ENCODE measurements at regions not wholly inside any gene's neighbourhood (a gene's known extent, or its start where the extent isn't known, plus 50 kb on each side); places are given as distances from the start of the nearest gene placed in this dataset.

DNA sequence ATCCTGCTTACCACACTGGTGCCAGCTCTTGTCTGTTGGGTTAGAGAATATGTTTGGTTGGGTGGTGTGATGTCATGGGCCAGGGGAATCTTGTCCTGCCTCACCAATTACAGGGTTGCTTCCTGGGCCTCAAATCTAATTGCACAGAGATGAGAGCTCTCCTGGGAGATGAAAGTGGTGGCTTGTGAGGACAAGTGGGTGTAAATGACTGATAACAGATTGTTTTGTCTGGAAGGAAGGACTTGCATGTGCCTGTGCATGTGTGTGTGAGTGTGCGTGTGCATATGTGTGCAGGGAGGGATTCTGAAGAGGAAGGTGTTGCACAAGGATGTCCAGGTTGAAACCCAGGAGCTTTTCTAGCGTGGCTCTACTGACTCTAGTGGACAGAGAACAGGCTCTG lies 271.9 kb downstream of the LOXHD1 start:
- DNase-seq (ENCODE audit: low spot score): no peak

DNA sequence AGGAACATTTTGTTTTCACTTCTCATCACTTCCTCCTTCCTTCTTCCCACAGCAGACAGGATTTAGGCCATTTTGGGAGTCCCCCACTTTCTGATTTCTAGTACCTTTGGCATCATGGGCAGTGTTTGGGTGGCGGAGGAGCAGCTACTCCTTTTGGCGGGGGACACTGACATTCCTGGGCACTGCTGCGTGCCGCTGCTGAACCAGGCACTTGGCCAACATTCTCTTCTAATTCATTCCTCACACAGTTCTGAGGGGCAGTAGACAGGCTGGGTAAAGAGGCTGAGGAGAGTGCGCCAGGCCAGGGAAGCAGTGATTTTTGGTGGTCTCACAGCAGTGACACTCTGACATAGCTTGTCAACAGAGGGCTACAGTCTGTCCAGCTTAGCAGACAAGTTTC lies 270.2 kb downstream of the LOXHD1 start:
- DNase-seq (ENCODE audit: low spot score): no peak

DNA sequence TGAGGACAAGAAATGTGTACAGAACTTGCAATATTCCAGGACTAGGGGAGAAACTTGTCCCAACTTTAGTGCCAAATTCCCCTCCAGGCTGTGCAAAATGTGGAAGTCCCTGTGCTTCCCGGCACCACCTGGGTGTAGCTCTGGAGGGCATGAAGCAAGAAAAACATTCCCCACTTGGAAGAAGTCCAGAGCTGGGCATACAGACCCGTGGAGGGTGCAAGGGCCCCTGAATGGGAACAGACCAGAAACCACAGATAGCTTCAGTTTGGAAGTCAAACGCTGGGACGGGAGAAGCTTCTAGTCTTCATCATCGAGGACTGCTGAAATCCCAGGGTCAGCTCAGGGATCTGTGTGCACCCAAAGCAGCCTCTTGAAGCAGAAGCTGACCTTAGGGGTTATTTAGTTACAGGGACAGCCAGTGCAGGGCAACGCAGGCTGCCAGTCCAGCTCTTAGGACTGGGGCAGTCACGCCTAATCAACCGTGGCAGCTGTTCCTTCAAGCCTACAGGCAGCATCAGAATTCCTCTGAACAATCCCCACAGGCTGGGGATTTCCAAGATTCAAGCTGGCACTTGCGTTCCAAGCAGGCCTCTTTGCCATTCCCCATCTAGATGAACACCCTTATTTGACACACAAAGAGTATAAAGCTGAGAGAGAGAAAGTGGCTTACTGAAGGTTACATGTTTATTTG lies 269.4 kb downstream of the LOXHD1 start:
- no peak for DNase-seq (ENCODE audit: low spot score)

DNA sequence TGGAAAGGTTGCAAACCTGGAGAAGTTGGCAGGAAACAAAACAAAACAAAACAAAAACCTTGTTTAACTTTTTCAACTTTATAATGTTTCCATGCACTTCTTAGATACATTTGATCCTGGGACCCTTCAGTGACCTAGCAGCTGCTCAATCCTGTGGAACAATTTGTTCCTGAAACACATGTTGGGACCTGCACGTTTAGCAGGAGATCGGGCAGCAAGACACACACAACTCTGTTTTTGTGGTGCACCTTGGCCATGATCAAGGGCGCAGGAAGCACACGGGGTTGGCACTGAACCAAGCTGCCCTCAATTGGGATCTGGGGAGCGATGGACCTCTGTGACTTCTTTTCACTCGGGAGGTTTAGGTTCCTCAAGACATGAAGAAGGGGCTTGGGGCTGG lies 268.7 kb downstream of the LOXHD1 start:
- no peak for DNase-seq (ENCODE audit: low spot score)

DNA sequence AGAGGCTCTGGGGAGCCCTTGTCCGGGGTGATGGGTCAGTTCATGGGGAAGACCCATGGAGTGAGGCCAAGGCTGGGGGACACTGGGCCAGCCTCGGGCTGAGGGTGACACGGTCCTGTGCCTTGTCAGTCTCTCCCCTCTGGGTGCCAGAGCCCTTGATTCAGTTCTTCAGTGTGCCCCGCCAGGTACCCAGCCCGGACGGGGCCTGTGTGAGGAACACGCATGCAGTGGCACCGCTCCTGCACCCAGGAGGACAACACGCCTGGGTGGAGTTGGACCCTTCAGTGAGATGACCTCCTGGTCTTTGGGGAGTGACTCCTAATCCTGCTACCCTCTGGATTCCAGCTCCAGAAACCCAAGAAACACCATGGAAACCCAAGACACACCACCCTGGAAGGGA lies 264.4 kb downstream of the LOXHD1 start:
- DNase-seq (ENCODE audit: low spot score): no peak

DNA sequence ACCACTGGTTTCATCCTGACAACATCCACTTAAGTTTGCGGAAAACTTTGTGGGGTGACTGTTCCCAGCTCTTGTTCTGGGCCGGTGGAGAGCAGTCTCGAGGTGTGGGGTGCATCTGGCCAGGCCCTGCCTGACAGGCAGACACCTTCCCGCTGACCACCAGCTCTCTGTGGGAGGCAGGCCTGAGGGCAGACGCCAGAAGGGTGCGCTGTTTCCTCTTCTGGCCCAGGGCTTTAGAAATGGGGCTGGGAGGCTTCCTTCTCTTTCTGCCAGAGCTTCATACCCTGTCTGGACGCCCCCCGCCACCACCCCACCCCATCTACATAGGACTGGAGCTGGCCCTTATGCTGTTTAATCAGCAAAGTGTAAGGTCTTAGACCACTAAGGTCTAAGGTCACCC lies 263.8 kb downstream of the LOXHD1 start:
- no peak for DNase-seq (ENCODE audit: low spot score)

DNA sequence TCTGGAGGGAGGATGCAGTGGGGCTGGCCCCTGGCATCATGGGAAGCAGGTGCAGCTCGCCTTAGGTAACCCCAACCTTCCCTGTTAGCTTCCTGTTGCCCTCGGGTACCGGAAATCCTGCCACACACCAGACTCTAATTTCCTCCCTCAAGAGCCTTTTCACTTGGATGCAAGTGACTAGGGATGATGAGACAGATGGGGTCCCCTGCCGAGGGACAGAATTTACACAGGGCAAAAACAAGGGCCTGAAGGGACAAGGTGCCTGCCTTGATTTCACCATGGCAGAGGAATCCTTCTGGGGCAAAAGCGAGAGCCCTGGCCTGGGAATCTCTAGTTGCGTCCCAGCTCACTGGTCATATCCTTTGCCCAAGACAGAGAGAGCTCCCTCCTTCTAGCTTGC lies 263.1 kb downstream of the LOXHD1 start:
- no peak for DNase-seq (ENCODE audit: low spot score)

DNA sequence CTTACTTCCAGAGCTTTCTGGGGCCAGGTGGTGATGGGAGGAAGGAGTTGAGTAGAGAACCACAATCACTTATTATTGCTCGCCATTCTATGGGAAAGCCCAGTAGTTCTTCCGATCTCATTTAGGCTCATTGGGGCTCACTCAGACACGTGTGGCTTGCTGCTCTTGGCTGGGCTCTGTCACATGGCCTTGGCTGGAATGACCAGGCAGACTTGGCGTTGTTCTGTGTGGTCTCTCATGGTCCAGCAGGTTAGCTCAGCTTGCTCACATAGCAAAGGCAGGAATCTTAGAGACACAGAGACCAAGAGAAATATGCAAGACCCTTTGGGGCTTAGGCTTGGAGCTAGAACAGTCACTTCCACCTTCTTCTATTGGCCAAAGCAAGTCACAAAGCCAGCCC lies 261.2 kb downstream of the LOXHD1 start:
- DNase-seq (ENCODE audit: low spot score): no peak

DNA sequence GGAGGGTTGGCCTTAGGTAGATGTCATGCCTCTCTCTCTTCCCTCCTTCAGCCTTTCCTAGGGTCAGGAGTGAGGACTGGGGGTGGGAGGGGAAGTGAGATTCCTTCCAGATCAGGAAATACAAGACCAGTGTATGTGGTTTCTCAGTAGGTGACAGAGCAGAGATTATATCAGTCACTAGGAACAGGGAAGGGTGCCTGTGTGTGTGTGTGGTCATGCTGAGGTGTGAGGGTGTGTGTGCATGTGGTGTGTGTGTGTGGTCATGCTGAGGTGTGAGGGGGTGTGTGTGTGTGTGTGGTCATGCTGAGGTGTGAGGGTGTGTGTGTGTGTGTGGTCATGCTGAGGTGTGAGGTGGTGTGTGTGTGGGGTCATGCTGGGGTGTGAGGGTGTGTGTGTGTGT lies 259.8 kb downstream of the LOXHD1 start:
- no peak for DNase-seq (ENCODE audit: low spot score)

DNA sequence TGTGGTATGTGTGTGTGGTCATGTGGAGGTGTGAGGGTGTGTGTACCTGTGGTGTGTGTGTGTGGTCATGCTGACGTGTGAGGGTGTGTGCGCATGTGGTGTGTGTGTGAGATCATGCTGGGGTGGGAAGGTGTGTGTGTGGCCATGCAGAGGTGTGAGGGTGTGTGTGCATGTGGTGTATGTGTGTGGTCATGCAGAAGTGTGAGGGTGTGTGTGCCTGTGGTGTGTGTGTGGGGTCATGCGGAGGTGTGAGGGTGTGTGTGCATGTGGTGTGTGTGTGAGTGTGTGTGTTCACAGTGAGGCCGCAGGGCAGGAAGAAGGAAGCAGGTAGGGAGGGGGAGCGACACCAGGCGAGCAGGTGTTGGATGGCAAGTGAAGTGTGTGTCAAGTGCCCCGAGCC lies 259.0 kb downstream of the LOXHD1 start:
- DNase-seq (ENCODE audit: low spot score): no peak

DNA sequence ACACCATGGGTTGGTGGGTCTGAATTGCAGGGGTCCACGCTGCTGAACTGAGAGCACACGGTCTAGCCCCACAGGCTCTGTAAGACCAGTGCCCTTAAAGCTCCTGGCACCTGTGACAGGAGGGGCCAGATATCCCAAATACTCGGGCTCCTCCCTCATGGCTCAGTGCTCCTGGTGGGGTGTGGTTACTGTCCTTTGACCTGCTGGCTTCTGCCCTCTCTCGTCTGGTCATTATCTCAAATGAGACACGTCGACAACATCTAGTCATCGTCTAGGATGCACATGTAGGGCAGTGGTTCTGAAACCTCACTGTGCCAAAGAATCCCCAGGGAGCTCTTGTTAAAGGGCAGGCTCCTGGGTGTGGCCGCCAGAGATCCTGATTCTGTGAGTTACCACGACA lies 258.4 kb downstream of the LOXHD1 start:
- DNase-seq (ENCODE audit: low spot score): no peak

DNA sequence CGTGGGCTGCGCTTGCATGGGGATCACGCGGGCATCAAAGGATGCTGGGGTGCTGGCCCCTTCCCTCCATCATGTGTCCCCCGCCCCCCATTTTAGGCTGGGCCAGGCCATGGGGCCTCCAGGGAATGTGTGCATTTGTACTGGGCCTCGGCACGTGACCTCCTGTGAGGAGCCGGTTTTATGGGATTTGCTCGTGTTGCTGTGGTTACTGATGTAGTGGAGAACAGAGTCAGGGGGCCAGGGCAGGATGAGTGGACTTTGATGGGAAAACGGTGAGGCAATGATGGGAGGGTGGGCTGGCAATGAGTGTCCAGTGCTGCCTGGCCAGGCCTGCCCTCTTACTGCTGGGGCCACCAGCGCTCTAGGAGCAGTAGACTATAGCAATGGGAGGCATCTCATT lies 257.7 kb downstream of the LOXHD1 start:
- DNase-seq (ENCODE audit: low spot score): no peak

DNA sequence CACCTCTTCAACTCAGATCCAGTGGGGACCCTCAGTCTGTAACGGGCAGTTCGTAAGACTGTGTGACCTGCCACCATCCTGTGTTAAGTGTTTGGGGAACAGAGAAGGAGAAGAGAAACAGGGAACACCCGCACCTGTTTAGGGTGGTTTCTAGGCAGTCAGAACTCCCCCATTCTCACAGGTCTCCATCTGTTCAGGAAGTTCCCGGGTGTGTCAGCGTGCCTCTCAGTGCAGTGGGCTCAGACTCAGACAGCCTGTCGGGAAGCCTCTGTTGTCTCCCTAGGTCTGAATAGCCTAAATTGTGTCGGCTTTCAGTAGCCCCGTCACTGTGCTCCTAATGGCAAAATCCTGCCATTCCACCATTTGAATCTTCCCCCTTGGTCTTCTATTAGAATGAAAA lies 256.6 kb downstream of the LOXHD1 start:
- DNase-seq (ENCODE audit: low spot score): no peak

DNA sequence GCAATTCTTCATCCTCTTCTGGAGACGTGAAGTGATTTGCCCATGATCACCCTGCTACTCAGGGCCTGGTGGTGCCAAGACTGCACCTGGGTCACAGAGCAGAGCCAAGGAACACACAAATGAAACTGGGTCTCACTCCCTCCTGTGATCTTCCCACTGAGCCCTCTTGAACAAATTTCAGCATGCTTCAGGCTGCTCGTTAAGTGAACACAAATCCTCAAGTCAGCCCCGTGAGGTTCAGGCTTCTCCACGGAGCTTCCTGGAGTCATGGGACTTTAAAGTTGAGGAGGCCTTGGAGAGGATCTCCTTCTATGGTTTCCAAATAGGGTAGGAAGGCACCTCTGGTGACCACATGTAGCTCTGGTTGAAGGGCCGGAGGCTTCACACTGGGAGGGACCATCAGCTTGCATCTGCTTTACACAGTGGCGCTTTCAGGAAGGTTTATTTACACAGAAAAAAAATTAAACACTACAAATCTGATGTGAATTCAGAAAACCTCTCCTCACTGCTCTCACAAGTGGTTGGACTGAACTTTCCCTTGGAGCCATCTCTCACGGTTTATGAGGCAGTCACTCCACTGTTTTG lies 255.4 kb downstream of the LOXHD1 start:
- DNase-seq (ENCODE audit: low spot score): no peak

DNA sequence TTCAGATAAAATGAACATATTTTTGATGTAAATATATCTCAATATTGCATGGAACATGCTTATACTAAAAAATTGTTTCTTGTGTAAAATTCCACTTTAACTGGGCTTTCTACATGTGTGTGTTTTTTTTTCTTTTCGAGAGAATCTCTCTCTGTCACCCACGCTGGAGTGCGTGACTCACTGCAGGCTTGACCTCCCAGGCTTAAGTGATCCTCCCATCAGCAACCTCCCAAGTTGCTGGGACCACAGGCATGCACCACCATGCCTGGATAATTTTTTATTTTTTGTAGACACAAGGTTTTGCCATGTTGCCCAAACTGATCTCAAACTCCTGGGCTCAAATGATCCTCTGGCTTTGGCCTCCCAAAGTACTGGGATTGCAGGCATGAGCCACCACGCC lies 254.6 kb downstream of the LOXHD1 start:
- no peak for DNase-seq (ENCODE audit: low spot score)

DNA sequence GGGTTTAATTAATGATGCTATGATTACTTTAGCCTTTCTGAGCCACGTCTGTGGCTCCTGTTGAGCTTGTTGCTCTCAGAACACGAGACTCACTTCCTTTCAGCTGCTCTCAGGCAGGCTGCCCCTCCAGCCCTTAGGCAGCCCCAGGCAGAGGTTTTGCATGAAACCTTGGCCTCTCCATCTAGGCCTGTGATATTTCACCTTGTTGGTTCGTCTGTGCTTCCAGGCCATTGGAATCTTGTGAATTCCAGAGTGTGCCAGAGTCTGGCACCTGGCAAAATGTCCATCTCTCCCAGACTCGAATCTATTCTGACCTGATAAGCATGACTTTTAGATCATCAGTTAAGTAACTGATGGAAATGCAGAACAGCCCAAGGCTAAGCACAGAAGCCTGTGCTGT lies 254.1 kb downstream of the LOXHD1 start:
- DNase-seq (ENCODE audit: low spot score): no peak

DNA sequence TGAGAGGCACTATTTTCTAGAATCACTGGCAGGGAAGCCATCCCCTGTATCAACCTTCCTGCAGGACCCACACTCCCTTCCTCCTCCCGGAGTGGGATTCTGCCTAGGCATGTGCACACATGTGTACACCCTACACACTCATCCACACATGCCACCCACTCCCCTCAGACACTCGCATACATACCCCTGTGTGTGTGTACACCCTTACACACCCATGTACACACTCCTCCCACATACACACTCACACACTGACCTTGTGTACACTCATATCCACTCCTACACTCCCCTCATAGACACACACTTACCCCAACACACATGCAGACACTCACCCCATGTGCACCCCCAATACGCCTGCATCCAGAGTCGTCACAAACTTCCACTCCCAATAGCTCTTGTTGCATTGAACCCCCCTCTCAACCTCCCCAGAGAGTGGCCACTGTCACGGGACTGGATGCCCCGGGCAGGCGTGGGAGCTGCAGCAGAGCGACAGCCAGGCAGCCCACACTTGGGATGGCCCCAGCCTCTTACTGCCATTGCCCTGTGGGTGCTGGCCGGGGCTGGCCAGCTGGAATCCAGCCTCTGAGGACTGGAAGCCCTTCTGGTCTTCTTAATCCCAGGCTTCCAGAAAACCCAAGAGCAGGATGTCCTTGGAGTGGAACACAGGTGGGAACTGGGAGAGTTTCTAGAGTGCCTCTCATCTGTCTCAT lies 251.0 kb downstream of the LOXHD1 start:
- no peak for DNase-seq (ENCODE audit: low spot score)

DNA sequence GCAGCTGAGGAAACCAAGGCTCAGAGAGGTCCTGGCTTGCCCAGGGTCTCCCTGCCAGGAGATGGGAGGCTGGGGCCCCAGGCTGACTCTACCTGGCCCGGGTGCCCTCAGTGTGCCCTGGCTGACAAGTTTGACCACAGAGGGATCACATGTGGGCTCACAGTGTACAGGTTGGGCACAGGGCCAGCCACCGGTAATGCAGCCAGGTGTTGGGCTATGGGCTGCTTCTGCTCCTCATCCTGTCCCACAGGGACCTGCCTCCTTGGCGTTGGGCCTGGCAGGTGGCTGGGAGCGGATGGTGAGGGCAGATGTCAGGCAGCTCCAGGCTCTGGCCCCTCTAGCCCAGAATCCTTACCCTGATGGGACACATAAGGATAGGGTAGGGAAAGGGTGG lies 250.5 kb downstream of the LOXHD1 start:
- no peak for DNase-seq (ENCODE audit: low spot score)

DNA sequence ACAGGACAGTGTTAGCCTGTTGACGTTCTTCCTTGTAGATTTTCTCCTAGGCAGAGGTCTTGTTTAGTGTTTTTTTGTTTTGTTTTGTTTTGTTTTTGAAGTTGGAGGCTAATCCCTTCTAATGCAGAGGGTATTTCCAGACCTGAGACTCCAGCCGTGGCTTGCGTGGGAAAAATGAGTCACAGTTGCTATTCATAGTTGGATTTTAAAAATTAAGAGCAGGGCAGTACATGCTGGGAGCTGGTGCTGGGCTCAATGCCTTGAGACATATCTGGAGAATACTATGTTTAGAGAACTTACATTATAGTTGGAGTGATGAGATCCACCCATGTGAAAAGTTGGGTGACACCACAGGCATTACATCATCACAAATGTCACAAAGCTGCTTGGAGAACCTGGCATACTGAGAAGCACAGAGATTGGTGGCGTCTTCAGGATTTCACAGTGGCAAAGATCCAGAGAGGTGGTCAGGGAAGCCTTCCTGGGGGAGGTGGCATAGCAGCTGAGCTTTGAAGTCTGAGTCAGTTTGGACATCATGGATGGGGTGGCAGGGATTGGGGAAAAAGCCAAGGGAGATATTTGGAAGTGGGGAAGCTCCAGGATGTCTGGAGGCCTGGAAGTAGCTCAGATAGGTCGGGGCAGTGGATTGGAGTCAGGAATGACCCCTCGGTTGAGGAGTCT lies 249.4 kb downstream of the LOXHD1 start:
- DNase-seq (ENCODE audit: low spot score): no peak

DNA sequence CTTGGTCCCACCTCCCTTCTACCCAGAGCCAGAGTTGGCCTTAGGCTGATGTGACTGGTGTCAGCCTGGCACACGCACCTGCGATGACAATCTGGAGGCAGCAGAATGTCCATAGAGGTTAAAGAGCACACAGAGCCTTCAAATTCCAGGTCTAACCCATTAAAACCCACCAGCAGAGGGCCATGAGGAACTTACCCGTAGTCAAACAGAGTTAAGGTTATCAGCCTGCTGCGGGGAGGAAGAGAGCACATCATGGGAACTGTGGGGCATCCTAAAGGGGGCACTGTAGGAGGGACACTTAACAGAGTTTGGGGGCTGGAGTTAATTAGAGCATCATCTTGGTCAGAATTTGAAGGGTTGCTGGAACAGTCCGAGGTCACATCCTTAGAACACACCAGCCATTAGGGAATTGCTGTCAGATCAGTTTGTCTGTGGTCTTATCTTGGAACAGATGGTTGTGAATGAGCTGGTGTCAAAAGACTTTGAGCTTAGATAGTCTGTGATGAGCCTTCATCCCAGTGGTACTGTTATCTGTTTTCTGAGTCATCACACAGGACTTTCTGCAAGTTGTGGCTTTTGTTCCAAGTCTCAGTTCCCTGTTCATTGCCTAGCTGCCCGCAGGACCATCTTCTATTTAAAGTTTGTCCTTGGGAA lies 248.6 kb downstream of the LOXHD1 start:
- no peak for DNase-seq (ENCODE audit: low spot score)

DNA sequence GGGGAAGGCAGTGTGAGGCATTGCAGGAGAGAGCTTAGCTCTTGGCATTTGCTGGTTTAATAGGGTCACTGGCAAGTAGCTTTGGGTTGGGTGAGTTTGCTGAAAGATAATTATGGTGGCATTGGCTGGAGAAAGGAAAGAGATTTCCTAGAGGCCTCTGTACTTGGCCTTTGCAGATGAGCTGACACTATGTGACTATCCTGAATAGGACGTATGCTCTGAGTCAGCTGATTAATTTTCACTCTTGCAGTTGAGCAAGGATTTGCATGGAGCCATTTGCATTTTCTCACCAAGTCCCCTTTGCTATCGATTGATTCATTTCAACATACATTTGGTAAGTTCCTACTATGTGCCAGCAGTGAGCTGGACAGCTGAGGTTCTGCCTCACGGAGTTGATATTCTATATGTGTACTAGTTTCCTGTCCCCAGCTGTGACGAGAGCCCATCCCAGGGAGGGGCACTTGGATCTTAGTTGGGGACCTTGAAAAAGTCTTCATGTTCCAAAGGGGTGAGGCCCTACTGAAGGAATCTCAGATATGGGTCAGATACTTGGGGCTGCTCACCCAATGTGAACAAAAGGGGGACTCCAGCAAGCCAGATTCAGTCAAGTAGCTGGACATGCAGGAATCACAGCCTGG lies 245.7 kb downstream of the LOXHD1 start:
- no peak for DNase-seq (ENCODE audit: low spot score)
